ENCODE measurements at regions not wholly inside any gene's neighbourhood (a gene's known extent, or its start where the extent isn't known, plus 50 kb on each side); places are given as distances from the start of the nearest gene placed in this dataset.

DNA sequence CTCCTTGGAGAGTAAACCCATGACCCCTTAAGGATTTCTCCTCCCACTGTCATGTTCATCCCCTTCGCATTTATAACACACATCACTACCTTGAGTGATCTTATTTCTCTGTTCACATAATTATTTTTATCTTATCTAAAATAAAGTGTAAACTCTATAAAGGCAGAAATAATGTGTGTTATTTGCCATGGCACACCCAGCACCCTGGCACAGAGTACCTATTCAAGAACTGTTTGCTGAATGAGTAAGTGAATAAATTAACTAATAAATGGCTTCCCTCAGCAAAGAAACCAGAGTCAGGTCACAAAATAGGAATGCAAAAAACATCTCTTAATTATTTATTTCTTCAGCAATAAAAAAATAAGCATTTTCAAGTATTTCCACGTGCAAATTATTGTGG, 330.3 kb upstream of the GHITM start:
- no peak for DNase-seq
- no peaks in the 10 kb centered on the region for H3K79me2 ChIP-seq (ENCODE audit: low read length)
- no peak overlapping the region for H3K27ac ChIP-seq (ENCODE audit: low read length)
- H4K20me1 ChIP-seq (ENCODE audit: insufficient read depth, low read length): no peaks in the 10 kb centered on the region
- H3K27me3 ChIP-seq (replicated peaks; ENCODE audit: insufficient read depth, low read length): no peaks in the 10 kb centered on the region
- H3K36me3 ChIP-seq (replicated peaks; ENCODE audit: insufficient read depth, low read length): no peaks in the 10 kb centered on the region
- H3K4me2 ChIP-seq (ENCODE audit: low read depth, low read length): no peak overlapping the region
- no peaks in the 10 kb centered on the region for H3K4me1 ChIP-seq (ENCODE audit: low read length)
- no peaks in the 10 kb centered on the region for H3K9me3 ChIP-seq (replicated peaks; ENCODE audit: insufficient read depth, low read length)
- no peaks in the 10 kb centered on the region for H3F3A ChIP-seq (ENCODE audit: insufficient read depth, low read length)
- no peak overlapping the region for H3K9ac ChIP-seq (ENCODE audit: low read length)
- no peak overlapping the region for H2AFZ ChIP-seq (ENCODE audit: low read length)
- H3K9me2 ChIP-seq (replicated peaks; ENCODE audit: insufficient read depth, low read length): no peaks in the 10 kb centered on the region
- no peak overlapping the region for H3K4me3 ChIP-seq (ENCODE audit: low read length)
- no peak for TF ChIP-seq EZH2 (optimal IDR thresholded peaks at IDR 0.05; ENCODE audit: low read depth, low read length)
- TF ChIP-seq, protein P1, sequence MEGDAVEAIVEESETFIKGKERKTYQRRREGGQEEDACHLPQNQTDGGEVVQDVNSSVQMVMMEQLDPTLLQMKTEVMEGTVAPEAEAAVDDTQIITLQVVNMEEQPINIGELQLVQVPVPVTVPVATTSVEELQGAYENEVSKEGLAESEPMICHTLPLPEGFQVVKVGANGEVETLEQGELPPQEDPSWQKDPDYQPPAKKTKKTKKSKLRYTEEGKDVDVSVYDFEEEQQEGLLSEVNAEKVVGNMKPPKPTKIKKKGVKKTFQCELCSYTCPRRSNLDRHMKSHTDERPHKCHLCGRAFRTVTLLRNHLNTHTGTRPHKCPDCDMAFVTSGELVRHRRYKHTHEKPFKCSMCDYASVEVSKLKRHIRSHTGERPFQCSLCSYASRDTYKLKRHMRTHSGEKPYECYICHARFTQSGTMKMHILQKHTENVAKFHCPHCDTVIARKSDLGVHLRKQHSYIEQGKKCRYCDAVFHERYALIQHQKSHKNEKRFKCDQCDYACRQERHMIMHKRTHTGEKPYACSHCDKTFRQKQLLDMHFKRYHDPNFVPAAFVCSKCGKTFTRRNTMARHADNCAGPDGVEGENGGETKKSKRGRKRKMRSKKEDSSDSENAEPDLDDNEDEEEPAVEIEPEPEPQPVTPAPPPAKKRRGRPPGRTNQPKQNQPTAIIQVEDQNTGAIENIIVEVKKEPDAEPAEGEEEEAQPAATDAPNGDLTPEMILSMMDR (IDR thresholded peaks at IDR 0.05; ENCODE audit: low read length): no peak
- no peak for TF ChIP-seq EZH2phosphoT487 (IDR thresholded peaks at IDR 0.05; ENCODE audit: low read length)

DNA sequence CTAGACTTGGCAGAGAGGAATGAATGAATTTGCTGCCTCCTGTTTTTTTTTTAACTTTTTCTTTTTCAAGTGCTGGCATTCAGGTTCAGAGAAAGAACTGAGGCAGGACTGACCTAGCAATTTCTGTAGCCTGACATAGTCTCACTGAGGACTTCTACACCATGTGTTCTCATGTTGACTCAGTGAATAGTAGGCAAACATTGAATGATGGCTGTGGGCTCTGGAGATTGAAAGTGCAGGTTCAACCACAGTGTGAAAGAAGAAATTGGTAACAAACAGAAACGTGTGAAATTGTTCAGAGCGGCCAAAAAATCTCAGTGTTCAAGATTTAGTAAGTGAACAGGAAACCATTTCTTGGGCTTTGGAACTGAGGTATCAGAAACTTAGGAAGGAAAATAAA, 322.4 kb upstream of the GHITM start:
- no peaks in the 10 kb centered on the region for H3K27me3 ChIP-seq (replicated peaks; ENCODE audit: insufficient read depth, low read length)
- H3K36me3 ChIP-seq (replicated peaks; ENCODE audit: insufficient read depth, low read length): no peaks in the 10 kb centered on the region
- no peak overlapping the region for H3K4me2 ChIP-seq (ENCODE audit: low read depth, low read length)
- H3K9me3 ChIP-seq (replicated peaks; ENCODE audit: insufficient read depth, low read length): no peaks in the 10 kb centered on the region
- no peak overlapping the region for H3K9ac ChIP-seq (ENCODE audit: low read length)
- H3F3A ChIP-seq (ENCODE audit: insufficient read depth, low read length): no peaks in the 10 kb centered on the region; the same call in 1 of the 2 replicates
- H2AFZ ChIP-seq (ENCODE audit: low read length): no peak overlapping the region
- no peaks in the 10 kb centered on the region for H3K9me2 ChIP-seq (replicated peaks; ENCODE audit: insufficient read depth, low read length)
- no peak overlapping the region for H3K4me3 ChIP-seq (ENCODE audit: low read length)
- TF ChIP-seq EZH2 (optimal IDR thresholded peaks at IDR 0.05; ENCODE audit: low read depth, low read length): no peak
- TF ChIP-seq EZH2phosphoT487 (IDR thresholded peaks at IDR 0.05; ENCODE audit: low read length): no peak
- TF ChIP-seq, protein P1 (IDR thresholded peaks at IDR 0.05; ENCODE audit: low read length): no peak
- DNase-seq: peak; percentile 57
- H4K20me1 ChIP-seq (ENCODE audit: insufficient read depth, low read length): no peaks in the 10 kb centered on the region
- H3K79me2 ChIP-seq (ENCODE audit: low read length): no peaks in the 10 kb centered on the region
- H3K27ac ChIP-seq (ENCODE audit: low read length): no peak overlapping the region
- H3K4me1 ChIP-seq (ENCODE audit: low read length): no peaks in the 10 kb centered on the region; the same call in 1 of the 2 replicates

DNA sequence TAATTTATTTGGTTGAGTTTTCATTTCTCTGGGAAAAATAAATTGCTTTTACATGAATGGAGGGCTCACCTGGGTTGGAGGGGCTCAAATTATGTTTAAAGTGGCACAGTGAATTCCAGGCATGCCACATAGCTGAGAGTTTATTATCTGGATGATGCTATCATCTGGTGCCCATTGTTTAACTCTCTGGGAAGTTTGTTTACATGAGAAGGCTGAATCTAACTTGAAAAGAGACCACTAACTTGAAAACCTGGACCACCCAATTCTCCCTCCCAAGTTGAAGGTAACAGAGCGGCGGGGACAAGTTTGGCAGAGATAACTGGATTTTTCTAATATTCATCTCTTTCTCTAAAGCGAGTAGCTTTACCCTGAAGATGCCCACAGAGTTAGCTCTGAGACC, 321.5 kb upstream of the GHITM start:
- Histone ChIP-seq H3K4me3 (ENCODE audit: low read length) (no peak overlapping the region), H3K9me2 (replicated peaks; ENCODE audit: insufficient read depth, low read length) (no peaks in the 10 kb centered on the region), H3K4me1 (ENCODE audit: low read length) (no peaks in the 10 kb centered on the region; the same call in 1 of the 2 replicates), H3K27me3 (replicated peaks; ENCODE audit: insufficient read depth, low read length) (no peaks in the 10 kb centered on the region), H3F3A (ENCODE audit: insufficient read depth, low read length) (no peaks in the 10 kb centered on the region; the same call in 1 of the 2 replicates), H4K20me1 (ENCODE audit: insufficient read depth, low read length) (no peaks in the 10 kb centered on the region), H3K36me3 (replicated peaks; ENCODE audit: insufficient read depth, low read length) (no peaks in the 10 kb centered on the region), H3K4me2 (ENCODE audit: low read depth, low read length) (no peak overlapping the region), H3K27ac (ENCODE audit: low read length) (no peak overlapping the region), H3K9ac (ENCODE audit: low read length) (no peak overlapping the region), H2AFZ (ENCODE audit: low read length) (no peak overlapping the region), H3K9me3 (replicated peaks; ENCODE audit: insufficient read depth, low read length) (no peaks in the 10 kb centered on the region), H3K79me2 (ENCODE audit: low read length) (no peaks in the 10 kb centered on the region)
- no peak for DNase-seq
- TF ChIP-seq, protein P1 (IDR thresholded peaks at IDR 0.05; ENCODE audit: low read length): no peak
- TF ChIP-seq EZH2 (optimal IDR thresholded peaks at IDR 0.05; ENCODE audit: low read depth, low read length): no peak

Data from MM.1S (cell line).